IMR-90 (cell line): ENCODE measurements at regions not wholly inside any gene's neighbourhood (a gene's known extent, or its start where the extent isn't known, plus 50 kb on each side); places are given as distances from the start of the nearest gene placed in this dataset.

Experiments used
- ATAC-seq: fragments of 200-7000 bp; cut with Tn5 transposase; 2 replicates; pipeline ENCODE4 v1.9.1; 2020; ENCODE audit warnings: low read depth, mild to moderate bottlenecking, moderate library complexity
- BruUV-seq: library from RNA; stranded (reverse); fragments of 400-500 nt; replicated peaks from 2 replicates; lab custom pipeline; 2021; lab: Mats Ljungman, UMichigan
- CTCF ChIA-PET: fragments of 300-600 bp; formaldehyde crosslinking; extraction: SDS; loops from one replicate; lab custom pipeline; 2021; ENCODE audit warnings: antibody characterized with exemption; lab: Yijun Ruan, JAX
- POLR2A ChIA-PET: fragments of 300-600 bp; sonication (Branson Sonifier 250); formaldehyde crosslinking; loops from one replicate; lab custom pipeline; 2022; ENCODE audit warnings: antibody characterized with exemption; ENCODE audit not compliant: unreplicated experiment; lab: Charles Lee
- DNase-seq: peaks from one replicate; pipeline ENCODE4 v3.0.0; 2013
- H2AFZ ChIP-seq: replicated peaks from 2 replicates; pipeline ENCODE3; 2013; ENCODE audit warnings: low read length, mild to moderate bottlenecking; ENCODE audit not compliant: poor library complexity
- H2AK5ac ChIP-seq: 2 replicates; pipeline ENCODE4 v1.6.1; 2013; ENCODE audit warnings: low read depth, low read length, inconsistent platforms
- H2AK9ac ChIP-seq: replicated peaks from 2 replicates; pipeline ENCODE3; 2013; ENCODE audit warnings: mild to moderate bottlenecking, low read depth, low read length, moderate library complexity; ENCODE audit not compliant: poor library complexity
- H2BK120ac ChIP-seq: 2 replicates; pipeline ENCODE4 v1.6.1; 2013; ENCODE audit warnings: low read depth, low read length, inconsistent platforms
- H2BK15ac ChIP-seq: 3 replicates; pipeline ENCODE4 v1.6.1; 2013; ENCODE audit warnings: low read depth, low read length, inconsistent platforms
- H2BK20ac ChIP-seq: 2 replicates; pipeline ENCODE4 v1.6.1; 2013; ENCODE audit warnings: low read depth, mild to moderate bottlenecking, inconsistent platforms, low read length, moderate library complexity
- H2BK5ac ChIP-seq: 2 replicates; pipeline ENCODE4 v1.6.1; 2013; ENCODE audit warnings: mild to moderate bottlenecking, low read depth, low read length, inconsistent platforms; ENCODE audit not compliant: poor library complexity, severe bottlenecking
- H3K14ac ChIP-seq: replicated peaks from 2 replicates; pipeline ENCODE4 v1.6.1; 2013; ENCODE audit warnings: low read depth, low read length, inconsistent platforms
- H3K18ac ChIP-seq: 2 replicates; pipeline ENCODE4 v1.6.1; 2013; ENCODE audit warnings: low read depth, low read length, control low read depth
- H3K23ac ChIP-seq: 2 replicates; pipeline ENCODE4 v1.6.1; 2013; ENCODE audit warnings: low read depth, low read length, inconsistent platforms
- H3K27ac ChIP-seq: 2 replicates; pipeline ENCODE4 v1.5.1; 2013; ENCODE audit warnings: mild to moderate bottlenecking, control low read depth, low read length; ENCODE audit not compliant: insufficient read depth
- H3K27me3 ChIP-seq: 2 replicates; pipeline ENCODE4 v1.6.1; 2013; ENCODE audit warnings: low read length; ENCODE audit not compliant: control insufficient read depth, insufficient read depth
- H3K36me3 ChIP-seq: 2 replicates; pipeline ENCODE4 v1.6.1; 2013; ENCODE audit warnings: low read length, mixed read lengths; ENCODE audit not compliant: control insufficient read depth, insufficient read depth
- H3K4ac ChIP-seq: 2 replicates; pipeline ENCODE4 v1.6.1; 2013; ENCODE audit warnings: low read depth, low read length, inconsistent platforms
- H3K4me1 ChIP-seq: 2 replicates; pipeline ENCODE4 v1.6.1; 2013; ENCODE audit warnings: low read length, mixed read lengths; ENCODE audit not compliant: control insufficient read depth, insufficient read depth
- H3K4me2 ChIP-seq: 2 replicates; pipeline ENCODE4 v1.6.1; 2013; ENCODE audit warnings: low read depth, mild to moderate bottlenecking, control low read depth, low read length, moderate library complexity
- H3K4me3 ChIP-seq: 2 replicates; pipeline ENCODE4 v1.5.1; 2013; ENCODE audit warnings: low read depth, mild to moderate bottlenecking, control low read depth, low read length, moderate library complexity; ENCODE audit not compliant: insufficient read depth
- H3K56ac ChIP-seq: 2 replicates; pipeline ENCODE4 v1.6.1; 2013; ENCODE audit warnings: low read length, inconsistent platforms; ENCODE audit not compliant: insufficient read depth; ENCODE audit errors: extremely low read depth
- H3K79me1 ChIP-seq, 2 experiments: 2 replicates each; pipeline ENCODE4 v1.6.1; 2013; ENCODE audit warnings: low read length in 2 of 2, inconsistent platforms in 1 of 2, low read depth in 1 of 2
- H3K9ac ChIP-seq: 2 replicates; pipeline ENCODE4 v1.6.1; 2013; ENCODE audit warnings: low read depth, low read length, control low read depth
- H3K9me1 ChIP-seq: 2 replicates; pipeline ENCODE4 v1.6.1; 2013; ENCODE audit warnings: low read length, inconsistent platforms; ENCODE audit not compliant: insufficient read depth
- H3K9me3 ChIP-seq: 2 replicates; pipeline ENCODE4 v1.6.1; 2013; ENCODE audit warnings: low read length; ENCODE audit not compliant: control insufficient read depth, insufficient read depth
- H4K20me1 ChIP-seq: 2 replicates; pipeline ENCODE4 v1.6.1; 2013; ENCODE audit warnings: low read length, inconsistent platforms; ENCODE audit not compliant: insufficient read depth
- H4K5ac ChIP-seq: 2 replicates; pipeline ENCODE4 v1.6.1; 2013; ENCODE audit warnings: mild to moderate bottlenecking, low read depth, low read length, control low read depth
- H4K8ac ChIP-seq, 2 experiments: 2 replicates each; pipeline ENCODE4 v1.6.1; 2013; ENCODE audit warnings: low read depth in 2 of 2, low read length in 2 of 2, control low read depth in 1 of 2, inconsistent platforms in 1 of 2
- H4K91ac ChIP-seq: 2 replicates; pipeline ENCODE4 v1.6.1; 2013; ENCODE audit warnings: low read depth, low read length, inconsistent platforms; ENCODE audit not compliant: insufficient read depth
- BHLHE40 ChIP-seq: fragments of 150-350 bp; IDR thresholded peaks from 2 replicates; pipeline ENCODE4 v1.6.1; 2016; ENCODE audit warnings: mild to moderate bottlenecking, low read depth, low read length
- CEBPB ChIP-seq: IDR thresholded peaks from 2 replicates; pipeline ENCODE4 v1.6.1; 2012; ENCODE audit warnings: low read depth, low read length, improper control_type of control experiment
- CHD1 ChIP-seq: IDR thresholded peaks from 2 replicates; pipeline ENCODE4 v1.6.1; 2012; ENCODE audit warnings: low read depth, low read length, improper control_type of control experiment
- CTCF ChIP-seq: conservative IDR thresholded peaks from 2 replicates; pipeline ENCODE4 v1.5.1; 2012; ENCODE audit warnings: mild to moderate bottlenecking, low read depth, low read length, improper control_type of control experiment
- ELK1 ChIP-seq: fragments of 150-350 bp; IDR thresholded peaks from 2 replicates; pipeline ENCODE4 v1.6.1; 2016; ENCODE audit warnings: low read depth, mild to moderate bottlenecking, low read length, moderate library complexity, borderline replicate concordance
- FOS ChIP-seq: fragments of 150-350 bp; IDR thresholded peaks from 2 replicates; pipeline ENCODE4 v1.6.1; 2016; ENCODE audit warnings: low read depth, low read length
- MAFK ChIP-seq: IDR thresholded peaks from 2 replicates; pipeline ENCODE4 v1.6.1; 2012; ENCODE audit warnings: low read depth, low read length, improper control_type of control experiment
- MXI1 ChIP-seq: IDR thresholded peaks from 2 replicates; pipeline ENCODE4 v1.6.1; 2012; ENCODE audit warnings: low read depth, mild to moderate bottlenecking, low read length, moderate library complexity, borderline replicate concordance
- NFE2L2 ChIP-seq: fragments of 150-350 bp; IDR thresholded peaks from 2 replicates; pipeline ENCODE4 v1.6.1; 2016; ENCODE audit warnings: low read depth, mild to moderate bottlenecking, low read length
- POLR2A ChIP-seq: IDR thresholded peaks from 2 replicates; pipeline ENCODE4 v1.6.1; 2012; ENCODE audit warnings: mild to moderate bottlenecking, low read depth, low read length
- RAD21 ChIP-seq: IDR thresholded peaks from 2 replicates; pipeline ENCODE4 v1.6.1; 2012; ENCODE audit warnings: low read length, improper control_type of control experiment
- RCOR1 ChIP-seq: IDR thresholded peaks from 2 replicates; pipeline ENCODE4 v1.6.1; 2012; ENCODE audit warnings: mild to moderate bottlenecking, low read length, improper control_type of control experiment; ENCODE audit not compliant: insufficient replicate concordance
- RFX5 ChIP-seq: IDR thresholded peaks from 2 replicates; pipeline ENCODE4 v1.8.0; 2012; ENCODE audit warnings: low read depth, mild to moderate bottlenecking, low read length, moderate library complexity
- SMC3 ChIP-seq: fragments of 150-350 bp; IDR thresholded peaks from 2 replicates; pipeline ENCODE4 v1.6.1; 2016; ENCODE audit warnings: low read depth, mild to moderate bottlenecking, antibody characterized with exemption, low read length, moderate library complexity
- USF2 ChIP-seq: fragments of 150-350 bp; IDR thresholded peaks from 2 replicates; pipeline ENCODE4 v1.6.1; 2017; ENCODE audit warnings: mild to moderate bottlenecking, antibody characterized with exemption, low read length, low read depth
- WGBS, 2 experiments: methylation state at CpG; one replicate each; pipeline versions ENCODE4 v1.1.5 to v1.1.7; 2013; ENCODE audit warnings: missing lambda C conversion rate in 2 of 2; ENCODE audit not compliant: insufficient read length in 1 of 2; ENCODE audit errors: extremely low coverage in 2 of 2; 5-methylcytosine and 5-hydroxymethylcytosine counted together
- dilution Hi-C: fragments of 300-500 bp; cut with HindIII; formaldehyde crosslinking; loops from one replicate; pipeline ENCODE4 v1.14.3; 2018; ENCODE audit warnings: low sequenced_read_pairs; ENCODE audit not compliant: unreplicated experiment
- in situ Hi-C: fragments of 300-500 bp; cut with MboI; formaldehyde crosslinking; loops from 3 replicates; pipeline ENCODE4 v1.14.3; 2019; ENCODE audit warnings: low sequenced_read_pairs, inconsistent platforms, mixed read lengths
- intact Hi-C: fragments of 100-400 bp; cut with micrococcal nuclease; formaldehyde crosslinking; loops from 2 replicates; pipeline ENCODE4 v1.10.0; 2022

GRCh38 chr2:16775899-16776231 lies 110.2 kb upstream of the CYRIA start:
- H3K56ac ChIP-seq: no peak overlapping the region
- H2AFZ ChIP-seq: no peak overlapping the region
- H4K91ac ChIP-seq: no peak overlapping the region
- WGBS, 2 experiments: no CpG with 5 or more reads among the region's 1 CpG
- H4K5ac ChIP-seq: no peak overlapping the region
- no peak overlapping the region for H3K27ac ChIP-seq
- peaks cover 1% of the 10 kb centered on the region; the same call in 1 of the 2 replicates for H3K27me3 ChIP-seq
- H3K4me3 ChIP-seq: no peak overlapping the region
- intact Hi-C loops (loop anchor here (10.0 kb wide), 1 partner anchor 369 kb away; no protein-coding TSS in a partner anchor), dilution Hi-C loops (no loop called here), in situ Hi-C loops (loop anchor here (10.0 kb wide), 1 partner anchor 529 kb away; no protein-coding TSS in a partner anchor)
- H3K9me3 ChIP-seq: no peaks in the 10 kb centered on the region
- DNase-seq (no peak), ATAC-seq (no peak)
- H2BK20ac ChIP-seq: no peak overlapping the region
- BruUV-seq: no TSS peak
- H2AK9ac ChIP-seq: no peak overlapping the region
- ChIA-PET POLR2A (no interaction called here), CTCF (interaction anchor here (1.4 kb wide), 1 partner anchor 535 kb away, joined by 4 read pairs; no protein-coding TSS in a partner anchor)
- no peaks in the 10 kb centered on the region for H3K79me1 ChIP-seq
- no peak overlapping the region for H2BK15ac ChIP-seq
- no peak overlapping the region for H3K4me2 ChIP-seq
- no peaks in the 10 kb centered on the region for H3K36me3 ChIP-seq
- H3K23ac ChIP-seq: no peak overlapping the region
- TF ChIP-seq SMC3 (no peak), MXI1 (no peak), MAFK (no peak), POLR2A (no peak), CHD1 (no peak), ELK1 (no peak), RFX5 (no peak), RAD21 (no peak), CEBPB (no peak), NFE2L2 (no peak), FOS (no peak), USF2 (no peak), RCOR1 (no peak), BHLHE40 (no peak), CTCF (no peak)
- H4K20me1 ChIP-seq: no peaks in the 10 kb centered on the region
- H2AK5ac ChIP-seq: no peak overlapping the region
- H3K9ac ChIP-seq: no peak overlapping the region
- no peaks in the 10 kb centered on the region for H3K4me1 ChIP-seq
- no peaks in the 10 kb centered on the region for H3K9me1 ChIP-seq
- no peak overlapping the region for H3K4ac ChIP-seq
- no peak overlapping the region for H3K18ac ChIP-seq
- H2BK5ac ChIP-seq: no peak overlapping the region
- H2BK120ac ChIP-seq: no peak overlapping the region
- no peak overlapping the region for H4K8ac ChIP-seq
- no peak overlapping the region for H3K14ac ChIP-seq
